Trophoblast cell (in vitro differentiated cells and primary cell): ENCODE measurements at regions not wholly inside any gene's neighbourhood (a gene's known extent, or its start where the extent isn't known, plus 50 kb on each side); places are given as distances from the start of the nearest gene placed in this dataset.

Source experiments
- DNase-seq, 2 donors: peaks; one replicate each; pipeline ENCODE4 v3.0.0-alpha.2; 2016
- H2AFZ ChIP-seq: 2 replicates; pipeline ENCODE4 v1.6.1; 2013; ENCODE audit warnings: low read length, moderate library complexity, mild to moderate bottlenecking; ENCODE audit not compliant: insufficient read depth, poor library complexity
- H2AK5ac ChIP-seq: 2 replicates; pipeline ENCODE4 v1.6.1; 2013; ENCODE audit warnings: mild to moderate bottlenecking, low read length
- H2BK120ac ChIP-seq: 2 replicates; pipeline ENCODE4 v1.6.1; 2013; ENCODE audit warnings: low read length, mild to moderate bottlenecking, moderate library complexity; ENCODE audit not compliant: insufficient read depth, poor library complexity
- H2BK12ac ChIP-seq: 2 replicates; pipeline ENCODE4 v1.6.1; 2013; ENCODE audit warnings: mild to moderate bottlenecking, low read length, moderate library complexity
- H2BK5ac ChIP-seq: 2 replicates; pipeline ENCODE4 v1.6.1; 2013; ENCODE audit warnings: low read length, low read depth, moderate library complexity, mild to moderate bottlenecking; ENCODE audit not compliant: poor library complexity
- H3K14ac ChIP-seq: 2 replicates; pipeline ENCODE4 v1.6.1; 2013; ENCODE audit warnings: mild to moderate bottlenecking, low read length
- H3K18ac ChIP-seq: 2 replicates; pipeline ENCODE4 v1.6.1; 2013; ENCODE audit warnings: mild to moderate bottlenecking, low read length
- H3K23ac ChIP-seq: 2 replicates; pipeline ENCODE4 v1.6.1; 2013; ENCODE audit warnings: low read length
- H3K27ac ChIP-seq: 2 replicates; pipeline ENCODE4 v1.5.1; 2013; ENCODE audit warnings: low read depth, mild to moderate bottlenecking, inconsistent platforms, low read length, moderate library complexity
- H3K27me3 ChIP-seq: 2 replicates; pipeline ENCODE4 v1.6.1; 2013; ENCODE audit warnings: inconsistent platforms, mild to moderate bottlenecking, low read length, moderate library complexity; ENCODE audit not compliant: insufficient read depth
- H3K36me3 ChIP-seq, 2 experiments: 1 replicate in 1 of 2; 2 replicates in 1 of 2; pipeline ENCODE4 v1.6.1; 2013; ENCODE audit warnings: low read length in 2 of 2, mild to moderate bottlenecking in 2 of 2, moderate library complexity in 1 of 2; ENCODE audit not compliant: insufficient read depth in 2 of 2, control insufficient read depth in 1 of 2
- H3K4ac ChIP-seq: 2 replicates; pipeline ENCODE4 v1.6.1; 2013; ENCODE audit warnings: low read depth, mild to moderate bottlenecking, low read length, moderate library complexity
- H3K4me1 ChIP-seq, 2 experiments: 1 replicate in 1 of 2; 2 replicates in 1 of 2; pipeline ENCODE4 v1.6.1; 2013; ENCODE audit warnings: low read length in 2 of 2, mild to moderate bottlenecking in 2 of 2, moderate library complexity in 1 of 2; ENCODE audit not compliant: insufficient read depth in 2 of 2, control insufficient read depth in 1 of 2
- H3K4me2 ChIP-seq: 2 replicates; pipeline ENCODE4 v1.6.1; 2013; ENCODE audit warnings: inconsistent platforms, mild to moderate bottlenecking, low read length, moderate library complexity
- H3K4me3 ChIP-seq: 2 replicates; pipeline ENCODE4 v1.5.1; 2013; ENCODE audit warnings: mild to moderate bottlenecking, low read depth, low read length, inconsistent platforms
- H3K79me1 ChIP-seq: one replicate; pipeline ENCODE4 v1.6.1; 2013; ENCODE audit warnings: low read length
- H3K79me2 ChIP-seq: 2 replicates; pipeline ENCODE4 v1.6.1; 2013; ENCODE audit warnings: low read length, mild to moderate bottlenecking; ENCODE audit not compliant: control insufficient read depth, insufficient read depth, poor library complexity
- H3K9ac ChIP-seq: 2 replicates; pipeline ENCODE4 v1.6.1; 2013; ENCODE audit warnings: mild to moderate bottlenecking, low read length
- H3K9me3 ChIP-seq: 2 replicates; pipeline ENCODE4 v1.6.1; 2013; ENCODE audit warnings: low read depth, mild to moderate bottlenecking, control low read depth, inconsistent platforms, low read length; ENCODE audit not compliant: insufficient read depth
- H4K12ac ChIP-seq: 2 replicates; pipeline ENCODE4 v1.6.1; 2013; ENCODE audit warnings: low read depth, mild to moderate bottlenecking, low read length, moderate library complexity
- H4K8ac ChIP-seq: 2 replicates; pipeline ENCODE4 v1.6.1; 2013; ENCODE audit warnings: low read depth, mild to moderate bottlenecking, low read length, moderate library complexity
- H4K91ac ChIP-seq: one replicate; pipeline ENCODE4 v1.6.1; 2013; ENCODE audit warnings: low read depth, mild to moderate bottlenecking, low read length, moderate library complexity
- WGBS: extraction: QIAGEN DNeasy Blood & Tissue Kit; methylation state at CpG from one replicate; pipeline ENCODE4 v1.1.7; 2013; ENCODE audit warnings: missing lambda C conversion rate; ENCODE audit not compliant: insufficient read length, insufficient coverage; ENCODE audit errors: extremely low coverage; 5-methylcytosine and 5-hydroxymethylcytosine counted together

DNA sequence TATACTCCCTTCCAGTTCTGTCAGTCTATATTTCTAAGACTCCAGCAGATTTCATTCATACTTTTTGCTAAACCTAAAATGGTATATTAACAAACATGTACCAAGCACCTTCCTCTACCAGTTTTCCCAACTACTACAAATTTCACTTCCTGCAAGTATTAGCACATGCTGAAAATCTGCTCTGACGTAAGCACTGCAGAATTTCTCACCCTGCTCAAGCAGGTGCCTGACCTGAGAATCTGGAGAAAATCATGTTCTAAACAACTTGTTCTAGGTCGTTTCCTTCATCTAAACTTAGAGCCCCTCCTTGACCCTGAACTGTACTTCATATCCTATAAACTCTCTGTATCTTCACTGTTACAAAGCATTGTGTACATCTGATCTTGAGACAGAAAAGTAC, 380.7 kb upstream of the NOCT start:
- Histone ChIP-seq H3K27ac (no peak overlapping the region), H2AK5ac (no peak overlapping the region), H3K79me1 (no peaks in the 10 kb centered on the region), H3K18ac (no peak overlapping the region), H3K4me1 (no peaks in the 10 kb centered on the region), H3K79me2 (no peaks in the 10 kb centered on the region), H3K27me3 (no peaks in the 10 kb centered on the region), H4K8ac (no peak overlapping the region), H2AFZ (no peak overlapping the region), H3K4me2 (no peak overlapping the region), H3K4ac (no peak overlapping the region), H3K9me3 (peaks cover 1% of the 10 kb centered on the region), H4K12ac (no peak overlapping the region), H3K4me3 (no peak overlapping the region), H2BK120ac (no peak overlapping the region), H3K23ac (no peak overlapping the region), H4K91ac (no peak overlapping the region), H2BK5ac (no peak overlapping the region), H2BK12ac (no peak overlapping the region), H3K14ac (no peak overlapping the region), H3K36me3 (no peaks in the 10 kb centered on the region), H3K9ac (no peak overlapping the region)
- peak in 1 of 2 donors; percentile 4 for DNase-seq
- WGBS = no CpG with 5 or more reads among the region's 2 CpGs

DNA sequence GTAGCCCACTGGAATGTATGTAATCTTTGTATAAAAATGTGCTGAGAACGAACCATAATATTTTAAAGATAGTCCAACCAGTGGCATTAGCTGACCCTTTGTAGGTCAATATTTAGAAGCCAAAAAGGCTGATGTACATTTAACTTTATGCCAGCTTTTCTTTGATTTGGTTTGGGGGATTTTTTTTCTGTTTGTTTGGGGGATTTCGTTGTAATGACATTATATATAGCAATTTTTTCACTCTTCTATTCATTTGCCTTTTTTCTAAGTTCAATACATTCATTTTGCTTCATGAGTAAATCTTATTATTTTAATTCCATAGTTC, 382.0 kb upstream of the NOCT start:
- Histone ChIP-seq H2BK5ac (no peak overlapping the region), H3K79me1 (no peaks in the 10 kb centered on the region), H4K12ac (no peak overlapping the region), H3K23ac (no peak overlapping the region), H2AK5ac (no peak overlapping the region), H4K91ac (no peak overlapping the region), H3K27ac (no peak overlapping the region), H3K4ac (no peak overlapping the region), H3K36me3 (no peaks in the 10 kb centered on the region), H3K4me1 (no peaks in the 10 kb centered on the region), H2BK12ac (no peak overlapping the region), H3K9me3 (peaks cover 1% of the 10 kb centered on the region), H3K18ac (no peak overlapping the region), H3K9ac (no peak overlapping the region), H3K14ac (no peak overlapping the region), H3K79me2 (no peaks in the 10 kb centered on the region), H2AFZ (no peak overlapping the region), H3K4me2 (no peak overlapping the region), H3K4me3 (no peak overlapping the region), H2BK120ac (no peak overlapping the region), H4K8ac (no peak overlapping the region), H3K27me3 (no peaks in the 10 kb centered on the region)
- WGBS = no CpG with 5 or more reads among the region's 2 CpGs
- DNase-seq = no peak

DNA sequence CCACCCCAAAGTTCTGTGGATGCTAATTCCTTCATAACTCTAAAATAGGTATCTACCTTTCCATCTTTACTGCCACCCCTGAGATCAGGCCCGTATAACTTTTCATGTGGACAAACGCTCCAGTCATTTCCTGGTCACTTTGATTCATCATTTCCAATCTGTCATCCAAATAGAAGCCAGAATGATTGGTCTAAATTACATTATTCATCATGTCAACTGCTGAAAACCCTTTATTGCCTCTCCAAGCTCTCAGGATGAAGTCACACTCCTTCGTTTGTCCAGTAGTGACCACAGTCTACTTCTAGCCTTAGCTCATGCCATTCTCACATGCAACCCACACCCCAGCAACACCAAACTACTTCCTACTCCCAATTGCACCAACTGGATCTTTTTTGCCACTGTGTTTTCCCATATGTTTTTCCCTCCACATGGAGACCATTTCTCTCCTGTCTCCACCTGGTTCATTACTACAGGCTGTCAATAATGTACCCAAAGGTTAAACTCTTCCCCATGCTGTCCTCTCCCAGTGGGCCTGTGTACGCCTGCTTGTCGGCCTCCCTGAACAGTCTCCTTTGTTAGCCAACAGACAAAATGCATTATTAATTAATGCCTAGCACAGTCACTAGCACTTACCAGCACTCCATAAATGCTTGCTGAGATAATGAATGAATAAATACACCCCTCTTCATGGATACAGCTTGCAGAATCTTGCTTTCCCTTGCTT, 382.6 kb upstream of the NOCT start:
- no peak overlapping the region for H2AK5ac ChIP-seq
- no peak overlapping the region for H3K4ac ChIP-seq
- H3K36me3 ChIP-seq = no peaks in the 10 kb centered on the region
- no peak overlapping the region for H4K8ac ChIP-seq
- no peak overlapping the region for H3K27ac ChIP-seq
- no peak overlapping the region for H3K23ac ChIP-seq
- H2AFZ ChIP-seq = no peak overlapping the region
- no peak overlapping the region for H3K9ac ChIP-seq
- H3K27me3 ChIP-seq = no peaks in the 10 kb centered on the region
- no peak overlapping the region for H2BK5ac ChIP-seq
- no peak overlapping the region for H2BK12ac ChIP-seq
- DNase-seq = no peak
- H3K4me1 ChIP-seq = no peaks in the 10 kb centered on the region
- H3K18ac ChIP-seq = no peak overlapping the region
- no CpG with 5 or more reads among the region's 5 CpGs for WGBS
- no peak overlapping the region for H4K91ac ChIP-seq
- no peak overlapping the region for H3K14ac ChIP-seq
- no peak overlapping the region for H3K4me3 ChIP-seq
- H3K79me2 ChIP-seq = no peaks in the 10 kb centered on the region
- no peaks in the 10 kb centered on the region for H3K79me1 ChIP-seq
- H4K12ac ChIP-seq = no peak overlapping the region
- no peak overlapping the region for H3K4me2 ChIP-seq
- H3K9me3 ChIP-seq = peaks cover 1% of the 10 kb centered on the region
- no peak overlapping the region for H2BK120ac ChIP-seq

DNA sequence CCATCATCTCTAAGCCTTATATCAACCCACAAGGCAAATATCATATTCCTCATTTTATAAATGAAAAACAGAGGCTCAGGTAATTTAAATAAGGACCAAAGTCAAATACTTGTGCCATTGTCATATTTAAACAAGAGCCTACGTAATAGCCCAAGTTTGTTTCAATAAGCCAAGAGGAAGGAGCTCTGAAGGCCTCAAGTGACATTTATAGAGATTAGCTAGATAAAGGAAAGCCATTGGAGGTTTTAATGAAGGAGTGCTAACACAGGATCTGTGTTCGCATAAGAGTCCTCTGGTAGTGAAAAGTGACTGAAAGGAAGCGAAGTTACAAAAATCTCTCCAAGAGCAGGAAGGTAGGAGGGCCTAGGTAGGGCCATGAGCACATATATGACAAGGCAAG, 384.9 kb upstream of the NOCT start:
- no peak overlapping the region for H4K8ac ChIP-seq
- no peak overlapping the region for H3K9ac ChIP-seq
- peaks cover 1% of the 10 kb centered on the region for H3K9me3 ChIP-seq
- no peak overlapping the region for H4K12ac ChIP-seq
- H3K18ac ChIP-seq = no peak overlapping the region
- no peak overlapping the region for H3K4me3 ChIP-seq
- DNase-seq = no peak
- H4K91ac ChIP-seq = no peak overlapping the region
- H3K27me3 ChIP-seq = no peaks in the 10 kb centered on the region
- no peak overlapping the region for H3K4me2 ChIP-seq
- H2BK5ac ChIP-seq = no peak overlapping the region
- H2BK120ac ChIP-seq = no peak overlapping the region
- H3K79me2 ChIP-seq = no peaks in the 10 kb centered on the region
- H3K23ac ChIP-seq = no peak overlapping the region
- no peaks in the 10 kb centered on the region for H3K4me1 ChIP-seq
- no peak overlapping the region for H3K27ac ChIP-seq
- H3K14ac ChIP-seq = no peak overlapping the region
- no peak overlapping the region for H2AFZ ChIP-seq
- H3K36me3 ChIP-seq = no peaks in the 10 kb centered on the region
- no peak overlapping the region for H2AK5ac ChIP-seq
- H2BK12ac ChIP-seq = no peak overlapping the region
- no peaks in the 10 kb centered on the region for H3K79me1 ChIP-seq
- WGBS = no CpG with 5 or more reads among the region's 3 CpGs
- no peak overlapping the region for H3K4ac ChIP-seq
